Brain microvascular endothelial cell (primary cell): ENCODE measurements at regions not wholly inside any gene's neighbourhood (a gene's known extent, or its start where the extent isn't known, plus 50 kb on each side); places are given as distances from the start of the nearest gene placed in this dataset.

Experiments used
- DNase-seq: peaks from one replicate; pipeline ENCODE4 v3.0.0-alpha.2; 2020
- H3K27ac ChIP-seq: fragments of 250-450 bp; sonication (Bioruptor Pico); 2 replicates; pipeline ENCODE4 v1.5.1; 2020; ENCODE audit warnings: mild to moderate bottlenecking, moderate library complexity
- H3K27me3 ChIP-seq: fragments of 250-450 bp; sonication (Bioruptor Pico); replicated peaks from 2 replicates; pipeline ENCODE4 v1.5.1; 2020; ENCODE audit warnings: mild to moderate bottlenecking
- H3K36me3 ChIP-seq: fragments of 250-450 bp; sonication (Bioruptor Pico); replicated peaks from 2 replicates; pipeline ENCODE4 v1.5.1; 2020; ENCODE audit warnings: mild to moderate bottlenecking
- H3K4me3 ChIP-seq: 2 replicates; pipeline ENCODE4 v1.5.1; 2011; ENCODE audit warnings: low read depth, mild to moderate bottlenecking, control low read depth, low read length, moderate library complexity
- CTCF ChIP-seq: IDR thresholded peaks from 2 replicates; pipeline ENCODE4 v1.5.1; 2011; ENCODE audit warnings: low read depth, mild to moderate bottlenecking, moderate library complexity, low read length, control low read depth, inconsistent platforms; ENCODE audit errors: missing control alignments
- in situ Hi-C: cut with HindIII; loops from 2 replicates; pipeline ENCODE4 v1.10.0; 2017; ENCODE audit warnings: low sequenced_read_pairs, low pct_ligation_motif_present

GRCh38 chr13:80144493-80144892 lies 196.4 kb downstream of the SPRY2 start:
- DNase-seq: no peak
- Histone ChIP-seq H3K27me3 (no peaks in the 10 kb centered on the region), H3K27ac (no peak overlapping the region), H3K36me3 (no peaks in the 10 kb centered on the region), H3K4me3 (no peak overlapping the region)
- in situ Hi-C loops: no loop called here
- no peak for TF ChIP-seq CTCF

- DNase-seq: peak; percentile 75
- H3K36me3 ChIP-seq: no peaks in the 10 kb centered on the region
- no peaks in the 10 kb centered on the region for H3K27me3 ChIP-seq
- H3K4me3 ChIP-seq: no peak overlapping the region
- TF ChIP-seq CTCF: no peak
- no peak overlapping the region for H3K27ac ChIP-seq
- in situ Hi-C loops: no loop called here
These were observed 199.6 kb downstream of the SPRY2 start for GRCh38 chr13:80141123-80141849.

GRCh38 chr13:80140685-80141084 lies 200.2 kb downstream of the SPRY2 start:
- Histone ChIP-seq H3K4me3 (no peak overlapping the region), H3K36me3 (no peaks in the 10 kb centered on the region), H3K27me3 (no peaks in the 10 kb centered on the region), H3K27ac (no peak overlapping the region)
- DNase-seq: no peak
- in situ Hi-C loops: no loop called here
- TF ChIP-seq CTCF: no peak

GRCh38 chr13:80139196-80139595 lies 201.7 kb downstream of the SPRY2 start:
- no peak for DNase-seq
- H3K4me3 ChIP-seq: no peak overlapping the region
- no peaks in the 10 kb centered on the region for H3K36me3 ChIP-seq
- no peaks in the 10 kb centered on the region for H3K27me3 ChIP-seq
- no peak for TF ChIP-seq CTCF
- H3K27ac ChIP-seq: no peak overlapping the region
- in situ Hi-C loops: no loop called here

GRCh38 chr13:80137994-80138393 lies 202.9 kb downstream of the SPRY2 start:
- no peaks in the 10 kb centered on the region for H3K27me3 ChIP-seq
- H3K27ac ChIP-seq: no peak overlapping the region
- no peak for TF ChIP-seq CTCF
- H3K36me3 ChIP-seq: no peaks in the 10 kb centered on the region
- in situ Hi-C loops: no loop called here
- H3K4me3 ChIP-seq: no peak overlapping the region
- no peak for DNase-seq

- DNase-seq: no peak
- Histone ChIP-seq H3K27ac (no peak overlapping the region), H3K4me3 (no peak overlapping the region), H3K27me3 (no peaks in the 10 kb centered on the region), H3K36me3 (no peaks in the 10 kb centered on the region)
- no peak for TF ChIP-seq CTCF
- in situ Hi-C loops: no loop called here
These were observed 206.6 kb downstream of the SPRY2 start for GRCh38 chr13:80134346-80134745.
